HepG2 (cell line): ENCODE measurements at regions not wholly inside any gene's neighbourhood (a gene's known extent, or its start where the extent isn't known, plus 50 kb on each side); places are given as distances from the start of the nearest gene placed in this dataset.

ENCODE experiments used
- ATAC-seq: fragments of 200-7000 bp; cut with Tn5 transposase; 3 replicates; pipeline ENCODE4 v1.9.1; 2020; ENCODE audit warnings: mild to moderate bottlenecking, moderate library complexity
- BruUV-seq: library from RNA; stranded (reverse); fragments of 400-500 nt; replicated peaks from 2 replicates; lab custom pipeline; 2021; lab: Mats Ljungman, UMichigan
- CTCF ChIA-PET: fragments of 300-600 bp; formaldehyde crosslinking; extraction: SDS; loops from one replicate; lab custom pipeline; 2021; ENCODE audit warnings: low total read pairs, inconsistent platforms, low intra/inter-chr PET ratio; lab: Yijun Ruan, JAX
- POLR2A ChIA-PET: fragments of 350-600 bp; sonication (Branson Sonifier 250); formaldehyde crosslinking; loops from one replicate; lab custom pipeline; 2020; ENCODE audit warnings: antibody characterized with exemption, inconsistent platforms; lab: Yijun Ruan, JAX
- DNase-seq: peaks from one replicate; pipeline ENCODE4 v3.0.0-alpha.2; 2015; ENCODE audit warnings: low spot score
- FAIRE-seq: peaks from 3 replicates; lab custom pipeline; 2011; peaks lifted over from hg19 to GRCh38; lab: Jason Lieb, UNC
- H2AFZ ChIP-seq: one replicate; pipeline ENCODE4 v1.6.1; 2011; ENCODE audit warnings: low read length, inconsistent platforms
- H3K27ac ChIP-seq: fragments of 300-600 bp; 3 replicates; pipeline ENCODE4 v1.8.0; 2011; ENCODE audit warnings: mixed run types, mild to moderate bottlenecking, mixed read lengths, low read length, inconsistent platforms; ENCODE audit not compliant: insufficient read depth; ENCODE audit errors: extremely low read length
- H3K27me3 ChIP-seq, 2 experiments: fragments of 200-600 bp in 1 of 2; 2 replicates in 1 of 2; 3 replicates in 1 of 2; pipeline versions ENCODE4 v1.6.0 to v1.8.0; 2011; ENCODE audit warnings: low read length in 2 of 2, mild to moderate bottlenecking in 2 of 2, moderate library complexity in 2 of 2, inconsistent platforms in 1 of 2; ENCODE audit not compliant: insufficient read depth in 2 of 2, control insufficient read depth in 1 of 2
- H3K36me3 ChIP-seq, 2 experiments: fragments of 200-600 bp in 1 of 2; replicated peaks in 1 of 2; 2 replicates in 1 of 2; 3 replicates in 1 of 2; pipeline versions ENCODE4 v1.5.1 to v1.8.0; 2011; ENCODE audit warnings: low read length in 2 of 2, inconsistent platforms in 1 of 2; ENCODE audit not compliant: insufficient read depth in 2 of 2, control insufficient read depth in 1 of 2
- H3K4me1 ChIP-seq: 2 replicates; pipeline ENCODE4 v1.5.1; 2012; ENCODE audit warnings: low read length, inconsistent platforms; ENCODE audit not compliant: insufficient read depth
- H3K4me2 ChIP-seq: 2 replicates; pipeline ENCODE4 v1.6.0; 2011; ENCODE audit warnings: low read depth, low read length, inconsistent platforms
- H3K4me3 ChIP-seq, 3 experiments: fragments of 200-600 bp in 1 of 3; sonication (generic), shearing (Covaris generic) in 1 of 3; replicated peaks in 1 of 3; 2 replicates each; pipeline ENCODE4 v1.5.1; 2011 to 2016; ENCODE audit warnings: low read length in 3 of 3, inconsistent platforms in 2 of 3, low read depth in 2 of 3, mild to moderate bottlenecking in 2 of 3, control low read depth in 1 of 3, mixed read lengths in 1 of 3; ENCODE audit not compliant: insufficient read depth in 1 of 3
- H3K79me2 ChIP-seq: one replicate; pipeline ENCODE4 v1.6.1; 2011; ENCODE audit warnings: low read length, inconsistent platforms; ENCODE audit not compliant: insufficient read depth
- H3K9ac ChIP-seq: 2 replicates; pipeline ENCODE4 v1.6.0; 2011; ENCODE audit warnings: mild to moderate bottlenecking, low read depth, low read length, inconsistent platforms; ENCODE audit not compliant: insufficient read depth
- H3K9me3 ChIP-seq: 2 replicates; pipeline ENCODE4 v1.5.1; 2012; ENCODE audit warnings: mild to moderate bottlenecking, low read length
- H4K20me1 ChIP-seq: 2 replicates; pipeline ENCODE4 v1.6.0; 2011; ENCODE audit warnings: inconsistent platforms, mild to moderate bottlenecking, low read length, moderate library complexity; ENCODE audit not compliant: insufficient read depth
- BRD4 ChIP-seq: sonication (generic); formaldehyde crosslinking; IDR thresholded peaks from 2 replicates; pipeline ENCODE4 v1.4.0; 2020; ENCODE audit warnings: missing genetic modification reagents
- HNRNPLL ChIP-seq: fragments of 200-400 bp; formaldehyde crosslinking; IDR thresholded peaks from 2 replicates; pipeline ENCODE4 v1.6.1; 2017; ENCODE audit warnings: mild to moderate bottlenecking, low read depth, low read length; ENCODE audit not compliant: poor library complexity, severe bottlenecking
- KLF16 ChIP-seq, 2 experiments: sonication (generic) in 1 of 2; formaldehyde crosslinking in 1 of 2; IDR thresholded peaks; 2 replicates each; pipeline versions ENCODE4 v1.6.1 to v1.8.0; 2016 to 2023; ENCODE audit warnings: missing genetic modification reagents in 2 of 2, missing compliant biosample characterization in 1 of 2
- MAFF ChIP-seq: IDR thresholded peaks from 2 replicates; pipeline ENCODE4 v1.6.1; 2011; ENCODE audit warnings: low read depth, low read length, improper control_type of control experiment
- MAFK ChIP-seq, 2 experiments: IDR thresholded peaks in 1 of 2; conservative IDR thresholded peaks in 1 of 2; 2 replicates each; pipeline ENCODE4 v1.6.1; 2011; ENCODE audit warnings: improper control_type of control experiment in 2 of 2, low read length in 2 of 2
- MXD4 ChIP-seq: IDR thresholded peaks from 2 replicates; pipeline ENCODE4 v1.6.1; 2016; ENCODE audit warnings: mild to moderate bottlenecking, missing biosample characterization, missing genetic modification reagents
- MYNN ChIP-seq: sonication (generic); formaldehyde crosslinking; IDR thresholded peaks from 2 replicates; pipeline ENCODE4 v1.4.0; 2020; ENCODE audit warnings: mild to moderate bottlenecking, low read depth, missing genetic modification reagents
- NR2F6 ChIP-seq, 2 experiments: IDR thresholded peaks; 2 replicates each; pipeline ENCODE4 v1.6.1; 2016; ENCODE audit warnings: antibody characterized with exemption in 1 of 2, mild to moderate bottlenecking in 1 of 2
- NR3C1 ChIP-seq: sonication (generic); formaldehyde crosslinking; IDR thresholded peaks from 2 replicates; pipeline ENCODE4 v1.4.0; 2020; ENCODE audit warnings: missing genetic modification reagents
- RFX3 ChIP-seq: IDR thresholded peaks from 2 replicates; pipeline ENCODE4 v1.6.1; 2016; ENCODE audit warnings: missing biosample characterization, missing genetic modification reagents
- SOX5 ChIP-seq: IDR thresholded peaks from 2 replicates; pipeline ENCODE4 v1.6.1; 2016; ENCODE audit warnings: borderline replicate concordance
- SRSF1 ChIP-seq: fragments of 200-400 bp; formaldehyde crosslinking; optimal IDR thresholded peaks from 2 replicates; pipeline ENCODE3; 2017; ENCODE audit warnings: mild to moderate bottlenecking, low read depth, low read length, moderate library complexity
- TOPORS ChIP-seq: sonication (generic); formaldehyde crosslinking; IDR thresholded peaks from 2 replicates; pipeline ENCODE4 v1.8.0; 2023; ENCODE audit warnings: mild to moderate bottlenecking, missing genetic modification reagents
- ZFP41 ChIP-seq: sonication (generic); formaldehyde crosslinking; IDR thresholded peaks from 2 replicates; pipeline ENCODE4 v1.4.0; 2020; ENCODE audit warnings: mild to moderate bottlenecking, missing genetic modification reagents, borderline replicate concordance
- ZNF563 ChIP-seq: sonication (generic); formaldehyde crosslinking; IDR thresholded peaks from 2 replicates; pipeline ENCODE4 v1.8.0; 2022; ENCODE audit warnings: mild to moderate bottlenecking, moderate library complexity, missing genetic modification reagents
- WGBS: methylation state at CpG from one replicate; pipeline ENCODE4 v1.1.6; 2017; ENCODE audit warnings: low lambda C conversion rate; 5-methylcytosine and 5-hydroxymethylcytosine counted together
- in situ Hi-C: cut with HindIII; loops from 2 replicates; pipeline ENCODE4 v1.10.0; 2017; ENCODE audit warnings: low pct_unique_long_range_greater_than_20kb; ENCODE audit not compliant: extremely low pct_ligation_motif_present
- intact Hi-C: fragments of 100-400 bp; cut with micrococcal nuclease; formaldehyde crosslinking; loops from one replicate; pipeline ENCODE4 v1.10.0; 2022; ENCODE audit not compliant: unreplicated experiment
- TF ChIP-seq, protein P1 (sequence below): sonication (generic); formaldehyde crosslinking; IDR thresholded peaks from 2 replicates; pipeline ENCODE4 v1.5.0; 2020; ENCODE audit warnings: missing genetic modification reagents, mild to moderate bottlenecking, borderline replicate concordance

DNA sequence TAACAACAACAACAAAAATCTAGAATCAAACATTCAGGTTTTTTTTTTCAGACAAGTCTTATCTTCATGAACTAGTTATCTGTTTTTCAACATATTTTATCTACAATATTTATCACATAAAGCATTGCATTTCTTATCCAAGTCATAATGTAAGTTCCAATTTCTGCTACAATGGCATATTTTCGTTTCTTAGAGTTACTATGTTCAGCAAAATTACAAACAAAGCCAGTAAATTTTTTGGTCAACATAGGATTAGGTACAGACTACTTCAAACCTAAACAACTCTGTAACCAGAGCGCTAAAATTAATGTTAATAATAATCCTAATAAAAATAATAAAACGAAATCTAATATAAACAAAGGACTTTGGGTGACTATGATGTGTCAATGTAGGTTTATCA, 165.4 kb upstream of the TACR3 start:
- no peak overlapping the region for H3K27ac ChIP-seq
- H3K4me3 ChIP-seq, result no peak overlapping the region
- 1% methylated on average over 3 of the region's 3 CpGs for WGBS
- H2AFZ ChIP-seq, result no peak overlapping the region
- ATAC-seq (no peak), DNase-seq (no peak), FAIRE-seq (no peak)
- CTCF ChIA-PET, result no interaction called here
- no peaks in the 10 kb centered on the region for H3K9me3 ChIP-seq
- no peak for TF ChIP-seq NR3C1
- no peak for TF ChIP-seq RFX3 (CRISPR knock-in tag)
- TF ChIP-seq MYNN (CRISPR knock-in tag), result no peak
- TF ChIP-seq BRD4, result no peak
- TF ChIP-seq ZFP41, result no peak
- no peak for TF ChIP-seq SRSF1
- TF ChIP-seq ZNF563 (CRISPR knock-in tag), result no peak
- TF ChIP-seq NR2F6 (IDR thresholded peaks at IDR 0.05), result no peak
- TF ChIP-seq NR2F6 (CRISPR knock-in tag; IDR thresholded peaks at IDR 0.05), result no peak
- no peak for TF ChIP-seq KLF16 (CRISPR knock-in tag; IDR thresholded peaks at IDR 0.05)
- no peak for TF ChIP-seq TOPORS (CRISPR knock-in tag)
- peak; percentile 90 for TF ChIP-seq MAFF
- TF ChIP-seq, protein P1, sequence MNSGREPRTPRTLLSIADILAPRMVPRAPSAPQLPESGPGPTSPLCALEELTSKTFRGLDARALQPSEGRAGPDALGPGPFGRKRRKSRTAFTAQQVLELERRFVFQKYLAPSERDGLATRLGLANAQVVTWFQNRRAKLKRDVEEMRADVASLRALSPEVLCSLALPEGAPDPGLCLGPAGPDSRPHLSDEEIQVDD, result no peak
- no peak for TF ChIP-seq MXD4 (CRISPR knock-in tag)
- peak; percentile 84 to 92 for TF ChIP-seq MAFK (conservative IDR thresholded peaks at IDR 0.05 in 1 of 2, IDR thresholded peaks at IDR 0.05 in 1 of 2; ENCODE audit: low read length in 2 of 2)
- TF ChIP-seq HNRNPLL, result no peak
- no peak for TF ChIP-seq SOX5 (CRISPR knock-in tag)
- H4K20me1 ChIP-seq, result no peaks in the 10 kb centered on the region
- no peaks in the 10 kb centered on the region for H3K4me1 ChIP-seq
- BruUV-seq, result no TSS peak
- H3K9ac ChIP-seq, result no peak overlapping the region
- H3K4me2 ChIP-seq, result no peak overlapping the region
- H3K27me3 ChIP-seq, result no peaks in the 10 kb centered on the region
- H3K36me3 ChIP-seq, result no peaks in the 10 kb centered on the region
- no peaks in the 10 kb centered on the region for H3K79me2 ChIP-seq
- POLR2A ChIA-PET, result no interaction called here
- in situ Hi-C loops, result no loop called here
- intact Hi-C loops, result no loop called here
